ENCODE measurements at regions not wholly inside any gene's neighbourhood (a gene's known extent, or its start where the extent isn't known, plus 50 kb on each side); places are given as distances from the start of the nearest gene placed in this dataset.

DNA sequence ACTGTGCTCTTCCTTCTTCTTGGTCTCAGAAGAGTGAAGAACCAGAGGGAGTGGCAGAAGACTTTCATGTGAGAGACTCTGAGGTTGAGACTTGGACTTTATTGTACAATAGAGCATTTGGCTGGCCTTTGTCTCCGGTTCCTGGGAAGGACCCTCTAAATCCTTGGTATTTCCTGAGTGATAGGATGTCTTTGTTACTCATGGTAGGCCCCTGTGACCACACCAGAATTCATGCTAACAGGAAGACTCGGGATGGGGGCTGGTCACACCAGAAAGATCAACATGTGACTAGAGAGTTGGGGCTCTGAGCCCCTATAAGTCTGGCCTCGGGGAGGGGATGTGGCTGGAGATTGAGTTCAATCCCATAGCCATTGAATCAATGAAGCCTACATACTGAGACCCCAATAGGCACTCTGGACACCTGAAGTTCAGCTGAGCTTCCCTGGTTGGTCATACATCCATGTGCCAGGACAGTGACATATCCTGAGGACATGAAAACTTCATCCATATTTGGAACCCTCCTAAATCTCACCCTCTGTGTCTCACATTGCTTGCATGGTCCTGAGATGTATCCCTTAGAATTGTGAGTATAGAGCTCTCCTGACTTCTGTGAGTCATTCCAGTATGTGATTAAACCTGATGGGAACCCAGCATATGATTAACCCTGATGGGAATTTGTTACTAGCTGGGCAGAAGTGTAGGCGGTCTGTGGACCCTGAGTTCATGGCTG is 201.7 kb downstream of the GADD45G start:
- TF ChIP-seq POLR2AphosphoS5 (IDR thresholded peaks at IDR 0.05; ENCODE audit: low read depth, low read length) (no peak), FOSL1 (IDR thresholded peaks at IDR 0.05; ENCODE audit: low read depth) (no peak), ZBTB33 (IDR thresholded peaks at IDR 0.05; ENCODE audit: extremely low read depth, insufficient replicate concordance, low read length) (no peak), EZH2phosphoT487 (IDR thresholded peaks at IDR 0.05; ENCODE audit: borderline replicate concordance) (no peak), YY1 (IDR thresholded peaks at IDR 0.05; ENCODE audit: extremely low read depth, insufficient replicate concordance, low read depth, low read length) (no peak), ZNF274 (IDR thresholded peaks at IDR 0.05; ENCODE audit: low read depth, low read length) (no peak), CEBPB (IDR thresholded peaks at IDR 0.05; ENCODE audit: low read depth) (no peak), ZFX (IDR thresholded peaks at IDR 0.05) (no peak), EZH2 (IDR thresholded peaks at IDR 0.05) (no peak), SP1 (IDR thresholded peaks at IDR 0.05; ENCODE audit: low read depth) (no peak)
- intact Hi-C loops (cut with micrococcal nuclease): no loop called here
- no peak for DNase-seq (ENCODE audit: low read depth, low spot score)
- ChIA-PET POLR2A (no interaction called here), CTCF (no interaction called here), RAD21 (ENCODE audit: low non-redundant PET in 1 of 2, low total read pairs in 2 of 2, uncharacterized antibody in 2 of 2, unreplicated experiment in 2 of 2) (no interaction called here)
- Histone ChIP-seq H3K4me3 (replicated peaks in 1 of 2; ENCODE audit: low read depth in 1 of 2, low read length in 2 of 2) (no peak overlapping the region), H3K9ac (ENCODE audit: low read length) (no peak overlapping the region), H2AFZ (ENCODE audit: low read depth, low read length, poor library complexity, severe bottlenecking) (no peak overlapping the region), H4K20me1 (ENCODE audit: insufficient read depth) (no peaks in the 10 kb centered on the region), H3K27me3 (ENCODE audit: insufficient read depth, low read length) (peaks cover 39% of the 10 kb centered on the region), H3K27ac (ENCODE audit: low read depth, low read length) (no peak overlapping the region), H3K9me2 (ENCODE audit: insufficient read depth) (no peaks in the 10 kb centered on the region), H3K79me2 (ENCODE audit: insufficient read depth, low read length) (no peaks in the 10 kb centered on the region), H3K9me3 (ENCODE audit: control insufficient read depth in 1 of 2, insufficient read depth in 1 of 2, low read depth in 1 of 2, low read length in 2 of 2) (no peaks in the 10 kb centered on the region), H3K4me1 (ENCODE audit: control insufficient read depth in 1 of 2, insufficient read depth in 2 of 2, low read length in 2 of 2) (no peaks in the 10 kb centered on the region), H3K36me3 (ENCODE audit: control insufficient read depth in 1 of 2, insufficient read depth in 2 of 2, low read length in 2 of 2) (no peaks in the 10 kb centered on the region), H3K4me2 (ENCODE audit: low read length) (no peak overlapping the region)
- no peak for ATAC-seq
- no TSS peak for BruUV-seq (replicated peaks)
